ENCODE measurements at regions not wholly inside any gene's neighbourhood (a gene's known extent, or its start where the extent isn't known, plus 50 kb on each side); places are given as distances from the start of the nearest gene placed in this dataset.

DNA sequence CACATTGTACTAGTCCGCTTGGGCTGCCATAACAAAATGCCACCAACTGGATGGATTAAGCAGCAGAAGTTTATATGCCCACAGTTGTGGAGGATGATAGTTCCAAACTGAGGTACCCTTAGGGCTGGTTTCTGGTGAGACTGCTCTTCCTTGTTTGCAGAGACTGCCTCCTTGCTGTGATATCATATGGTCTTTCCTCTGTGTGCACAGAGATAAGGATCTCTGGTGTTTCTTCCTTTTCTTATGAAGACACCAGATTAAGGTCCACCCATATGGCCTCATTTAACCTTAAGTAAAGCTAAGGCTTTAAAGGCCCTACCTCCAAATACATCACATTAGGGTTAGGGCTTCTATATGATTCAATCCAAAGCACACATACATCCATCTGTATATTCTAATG, 738.2 kb upstream of the GCFC2 start:
- WGBS, 2 donors = 88 to 97% methylated on average over 1 of the region's 1 CpG
- H3K4me3 ChIP-seq (ENCODE audit: low read depth, poor library complexity, severe bottlenecking) = no peak overlapping the region

DNA sequence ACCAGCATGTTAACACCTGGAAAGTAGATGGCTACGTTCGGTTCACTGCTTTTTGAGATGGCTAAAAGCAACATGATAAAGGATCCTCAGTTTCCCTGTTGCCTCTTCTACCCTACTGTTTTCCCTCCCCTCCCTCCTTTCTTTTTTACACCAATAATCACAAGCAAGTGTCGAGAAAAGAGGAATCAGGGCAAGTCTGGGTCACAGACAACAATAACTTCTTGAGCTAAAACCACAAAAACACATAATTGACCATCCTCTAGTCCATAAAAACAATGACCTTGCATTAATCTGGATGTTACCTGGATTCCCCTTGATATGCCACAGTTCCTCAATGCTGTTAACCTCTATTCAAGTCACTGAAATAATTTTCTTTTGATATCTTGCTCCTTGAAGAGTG, 736.6 kb upstream of the GCFC2 start:
- TF ChIP-seq, protein P1, sequence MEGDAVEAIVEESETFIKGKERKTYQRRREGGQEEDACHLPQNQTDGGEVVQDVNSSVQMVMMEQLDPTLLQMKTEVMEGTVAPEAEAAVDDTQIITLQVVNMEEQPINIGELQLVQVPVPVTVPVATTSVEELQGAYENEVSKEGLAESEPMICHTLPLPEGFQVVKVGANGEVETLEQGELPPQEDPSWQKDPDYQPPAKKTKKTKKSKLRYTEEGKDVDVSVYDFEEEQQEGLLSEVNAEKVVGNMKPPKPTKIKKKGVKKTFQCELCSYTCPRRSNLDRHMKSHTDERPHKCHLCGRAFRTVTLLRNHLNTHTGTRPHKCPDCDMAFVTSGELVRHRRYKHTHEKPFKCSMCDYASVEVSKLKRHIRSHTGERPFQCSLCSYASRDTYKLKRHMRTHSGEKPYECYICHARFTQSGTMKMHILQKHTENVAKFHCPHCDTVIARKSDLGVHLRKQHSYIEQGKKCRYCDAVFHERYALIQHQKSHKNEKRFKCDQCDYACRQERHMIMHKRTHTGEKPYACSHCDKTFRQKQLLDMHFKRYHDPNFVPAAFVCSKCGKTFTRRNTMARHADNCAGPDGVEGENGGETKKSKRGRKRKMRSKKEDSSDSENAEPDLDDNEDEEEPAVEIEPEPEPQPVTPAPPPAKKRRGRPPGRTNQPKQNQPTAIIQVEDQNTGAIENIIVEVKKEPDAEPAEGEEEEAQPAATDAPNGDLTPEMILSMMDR (IDR thresholded peaks at IDR 0.05) = no peak
- no peak for TF ChIP-seq POLR2A (IDR thresholded peaks at IDR 0.05)
- no peak for DNase-seq (ENCODE audit: low spot score in 2 of 2)
- WGBS, 2 donors = 70 to 73% methylated on average over 3 of the region's 3 CpGs
- intact Hi-C loops (cut with DNase I; ENCODE audit: low total_unique reads) = no loop called here
- H3K4me3 ChIP-seq (ENCODE audit: low read depth, poor library complexity, severe bottlenecking) = no peak overlapping the region

More for the DNA sequence above, 738.2 kb upstream of the GCFC2 start:
- DNase-seq (ENCODE audit: low spot score in 2 of 2) = no peak
- no peak for TF ChIP-seq POLR2A (IDR thresholded peaks at IDR 0.05)
- TF ChIP-seq, protein P1 (IDR thresholded peaks at IDR 0.05) = no peak
- intact Hi-C loops (cut with DNase I; ENCODE audit: low total_unique reads) = no loop called here

DNA sequence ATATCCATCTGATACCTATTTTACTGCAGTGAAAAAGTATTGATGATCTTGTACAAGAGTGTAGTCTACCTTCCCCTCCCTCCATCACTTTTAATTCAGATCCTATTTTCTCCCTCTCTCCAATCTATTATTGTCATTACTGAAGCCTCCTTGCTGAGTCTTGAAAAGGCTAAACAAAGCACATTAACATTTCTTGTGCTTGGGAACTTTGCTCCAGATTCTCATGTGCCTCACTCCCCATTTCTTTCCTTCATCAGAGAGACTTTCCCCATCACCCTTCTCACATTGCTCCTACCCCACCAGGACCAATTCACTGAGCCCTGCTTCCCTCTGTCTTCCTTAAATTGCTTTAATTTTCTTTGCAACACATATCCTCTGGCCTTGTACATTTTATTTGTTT, 736.2 kb upstream of the GCFC2 start:
- TF ChIP-seq POLR2A (IDR thresholded peaks at IDR 0.05) = no peak
- TF ChIP-seq, protein P1 (IDR thresholded peaks at IDR 0.05) = no peak
- intact Hi-C loops (cut with DNase I; ENCODE audit: low total_unique reads) = no loop called here
- H3K4me3 ChIP-seq (ENCODE audit: low read depth, poor library complexity, severe bottlenecking) = no peak overlapping the region
- no peak for DNase-seq (ENCODE audit: low spot score in 2 of 2)

DNA sequence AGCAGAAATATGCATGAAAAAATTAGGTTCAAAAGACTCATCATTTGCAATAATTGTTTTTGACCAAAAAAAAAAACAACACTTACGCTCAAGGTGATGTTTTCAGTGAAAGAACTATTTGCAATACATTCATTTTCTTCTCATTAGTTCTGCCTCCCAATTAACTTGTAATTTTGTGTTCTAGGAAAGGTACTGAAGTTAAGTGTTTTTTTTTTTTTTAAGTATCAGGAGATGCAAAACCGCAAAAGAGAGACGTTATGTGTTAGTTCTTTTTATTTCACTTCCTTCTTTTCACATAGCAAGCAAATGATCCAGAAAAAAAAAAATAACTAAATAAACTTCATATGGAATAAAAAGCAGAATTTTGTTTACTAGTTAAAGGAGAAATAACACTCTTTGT, 735.2 kb upstream of the GCFC2 start:
- H3K4me3 ChIP-seq (ENCODE audit: low read depth, poor library complexity, severe bottlenecking) = no peak overlapping the region
- 70 to 88% methylated on average over 3 of the region's 3 CpGs for WGBS, 2 donors
- intact Hi-C loops (cut with DNase I; ENCODE audit: low total_unique reads) = no loop called here
- DNase-seq (ENCODE audit: low spot score in 2 of 2) = no peak
- TF ChIP-seq, protein P1 (IDR thresholded peaks at IDR 0.05) = no peak
- no peak for TF ChIP-seq POLR2A (IDR thresholded peaks at IDR 0.05)

DNA sequence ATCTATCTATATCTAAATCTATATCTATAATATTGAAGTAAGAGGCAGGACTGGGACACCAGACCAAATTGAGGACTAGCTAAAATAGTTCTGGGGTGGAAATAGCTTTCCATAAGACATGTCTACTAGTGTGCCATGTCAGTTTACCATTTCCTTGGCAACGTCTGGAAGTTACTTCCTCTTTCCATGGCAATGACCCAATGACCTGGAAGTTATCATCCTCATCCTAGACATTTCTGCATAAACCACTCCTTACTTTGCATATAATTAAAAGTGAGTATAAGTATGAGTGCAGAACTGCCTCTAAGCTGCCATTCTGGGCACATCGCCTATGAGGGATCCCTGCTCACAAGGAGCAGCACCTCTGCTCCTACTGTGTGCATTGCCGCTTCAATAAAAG, 734.0 kb upstream of the GCFC2 start:
- DNase-seq (ENCODE audit: low spot score in 2 of 2) = no peak
- no peak for TF ChIP-seq POLR2A (IDR thresholded peaks at IDR 0.05)
- TF ChIP-seq, protein P1 (IDR thresholded peaks at IDR 0.05) = no peak
- 77 to 89% methylated on average over 3 of the region's 3 CpGs for WGBS, 2 donors
- intact Hi-C loops (cut with DNase I; ENCODE audit: low total_unique reads) = no loop called here
- H3K4me3 ChIP-seq (ENCODE audit: low read depth, poor library complexity, severe bottlenecking) = no peak overlapping the region

DNA sequence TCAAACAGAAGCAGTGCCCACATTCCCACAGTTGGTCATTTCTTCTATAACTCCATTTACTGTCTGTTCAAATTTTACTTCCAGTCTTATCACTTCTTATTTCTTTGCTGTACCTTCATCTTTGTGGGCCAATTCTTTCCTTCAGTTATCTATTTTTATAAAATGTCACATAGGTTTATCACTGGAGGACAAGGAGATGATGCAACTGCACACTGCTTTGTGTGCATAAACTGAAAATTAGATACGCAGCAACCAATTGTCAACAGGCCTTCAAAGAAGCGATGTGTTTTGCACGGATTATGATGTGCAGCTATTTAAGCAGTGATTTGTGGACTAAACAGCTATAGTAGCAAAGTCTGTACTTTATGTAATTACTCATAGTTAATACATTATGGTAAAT, 726.8 kb upstream of the GCFC2 start:
- no peak overlapping the region for H3K4me3 ChIP-seq (ENCODE audit: low read depth, poor library complexity, severe bottlenecking)
- TF ChIP-seq, protein P1 (IDR thresholded peaks at IDR 0.05) = no peak
- no peak for TF ChIP-seq POLR2A (IDR thresholded peaks at IDR 0.05)
- 87 to 89% methylated on average over 3 of the region's 3 CpGs for WGBS, 2 donors
- no peak for DNase-seq (ENCODE audit: low spot score in 2 of 2)
- intact Hi-C loops (cut with DNase I; ENCODE audit: low total_unique reads) = no loop called here
